Fibroblast of lung (primary cell): ENCODE measurements at regions not wholly inside any gene's neighbourhood (a gene's known extent, or its start where the extent isn't known, plus 50 kb on each side); places are given as distances from the start of the nearest gene placed in this dataset.
"Not testable (repeated sequence)": the region's sequence is repeated elsewhere in the genome, so short reads cannot be mapped to it uniquely, and the experiment has no call there.

ENCODE experiments used
- DNase-seq, 2 donors: peaks; one replicate each; pipeline versions ENCODE4 v3.0.0 to v3.0.0-alpha.2; 2010; ENCODE audit warnings: low read depth in 2 of 2
- H2AFZ ChIP-seq: 2 replicates; pipeline ENCODE4 v1.5.1; 2012; ENCODE audit warnings: low read length, control low read depth, inconsistent platforms
- H3K27ac ChIP-seq: 2 replicates; pipeline ENCODE4 v1.5.1; 2011; ENCODE audit warnings: low read length, control low read depth; ENCODE audit not compliant: insufficient read depth
- H3K27me3 ChIP-seq: 2 replicates; pipeline ENCODE4 v1.5.1; 2011; ENCODE audit warnings: mild to moderate bottlenecking, low read length; ENCODE audit not compliant: control insufficient read depth, insufficient read depth
- H3K36me3 ChIP-seq: 2 replicates; pipeline ENCODE4 v1.5.1; 2011; ENCODE audit warnings: low read length; ENCODE audit not compliant: control insufficient read depth, insufficient read depth
- H3K4me1 ChIP-seq: 2 replicates; pipeline ENCODE4 v1.5.1; 2011; ENCODE audit warnings: low read length; ENCODE audit not compliant: control insufficient read depth, insufficient read depth; ENCODE audit errors: extremely low read depth
- H3K4me2 ChIP-seq: 2 replicates; pipeline ENCODE4 v1.5.1; 2011; ENCODE audit warnings: low read length, control low read depth; ENCODE audit not compliant: insufficient read depth; ENCODE audit errors: extremely low read depth
- H3K4me3 ChIP-seq, 4 experiments: fragments of 200-600 bp in 1 of 4; sonication (generic) in 1 of 4; replicated peaks in 1 of 4; 2 replicates each; pipeline ENCODE4 v1.5.1; 2011 to 2016; ENCODE audit warnings: low read length in 4 of 4, low read depth in 3 of 4, mild to moderate bottlenecking in 3 of 4, control low read depth in 2 of 4, inconsistent platforms in 1 of 4, mixed read lengths in 1 of 4; ENCODE audit not compliant: insufficient read depth in 1 of 4; ENCODE audit errors: control extremely low read depth in 1 of 4
- H3K79me2 ChIP-seq: 2 replicates; pipeline ENCODE4 v1.5.1; 2012; ENCODE audit warnings: mild to moderate bottlenecking, low read length, inconsistent platforms; ENCODE audit not compliant: control insufficient read depth, insufficient read depth
- H3K9ac ChIP-seq: 2 replicates; pipeline ENCODE4 v1.5.1; 2011; ENCODE audit warnings: mild to moderate bottlenecking, low read length, control low read depth; ENCODE audit not compliant: insufficient read depth
- H3K9me3 ChIP-seq: 2 replicates; pipeline ENCODE4 v1.5.1; 2012; ENCODE audit warnings: low read depth, low read length; ENCODE audit not compliant: control insufficient read depth, insufficient read depth
- H4K20me1 ChIP-seq: 2 replicates; pipeline ENCODE4 v1.5.1; 2011; ENCODE audit warnings: low read length; ENCODE audit not compliant: control insufficient read depth, insufficient read depth; ENCODE audit errors: extremely low read depth
- EZH2 ChIP-seq: IDR thresholded peaks from 2 replicates; pipeline ENCODE4 v1.5.1; 2012; ENCODE audit warnings: low read length, control low read depth, mild to moderate bottlenecking; ENCODE audit errors: missing control alignments
- TF ChIP-seq, protein P1 (sequence below), 2 donors: IDR thresholded peaks in 1 of 2; conservative IDR thresholded peaks in 1 of 2; 1 replicate in 1 of 2; 2 replicates in 1 of 2; pipeline ENCODE4 v1.5.1; 2011 to 2012; ENCODE audit warnings: low read length in 2 of 2, control low read depth in 1 of 2, inconsistent platforms in 1 of 2, low read depth in 1 of 2, mild to moderate bottlenecking in 1 of 2

DNA sequence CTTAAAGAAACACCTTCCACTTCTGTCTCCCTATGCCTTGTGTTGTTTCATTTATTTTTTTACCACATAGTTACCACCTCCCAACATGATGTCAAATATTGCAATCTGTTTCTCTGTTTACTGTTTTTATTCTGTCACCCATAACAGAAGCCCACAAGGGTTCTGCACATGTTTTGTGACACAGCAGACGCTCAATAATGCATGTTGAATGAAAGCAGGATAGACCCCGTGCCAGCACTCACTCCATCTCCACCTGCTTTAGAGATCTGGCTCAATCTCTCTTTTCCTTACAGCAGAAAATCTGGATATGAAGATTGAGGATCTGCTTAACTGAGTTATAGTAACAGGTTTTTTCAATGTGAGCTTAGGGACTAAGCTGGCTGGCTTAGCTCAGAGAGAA, 116.8 kb upstream of the NUDT10 start:
- Histone ChIP-seq H3K9ac (no peak overlapping the region), H3K27me3 (no peaks in the 10 kb centered on the region), H3K79me2 (no peaks in the 10 kb centered on the region), H3K4me3 (no peak overlapping the region), H3K27ac (no peak overlapping the region), H3K9me3 (no peaks in the 10 kb centered on the region), H3K36me3 (no peaks in the 10 kb centered on the region), H4K20me1 (no peaks in the 10 kb centered on the region), H2AFZ (no peak overlapping the region), H3K4me2 (no peak overlapping the region), H3K4me1 (no peaks in the 10 kb centered on the region)
- no peak for TF ChIP-seq EZH2
- TF ChIP-seq, protein P1, sequence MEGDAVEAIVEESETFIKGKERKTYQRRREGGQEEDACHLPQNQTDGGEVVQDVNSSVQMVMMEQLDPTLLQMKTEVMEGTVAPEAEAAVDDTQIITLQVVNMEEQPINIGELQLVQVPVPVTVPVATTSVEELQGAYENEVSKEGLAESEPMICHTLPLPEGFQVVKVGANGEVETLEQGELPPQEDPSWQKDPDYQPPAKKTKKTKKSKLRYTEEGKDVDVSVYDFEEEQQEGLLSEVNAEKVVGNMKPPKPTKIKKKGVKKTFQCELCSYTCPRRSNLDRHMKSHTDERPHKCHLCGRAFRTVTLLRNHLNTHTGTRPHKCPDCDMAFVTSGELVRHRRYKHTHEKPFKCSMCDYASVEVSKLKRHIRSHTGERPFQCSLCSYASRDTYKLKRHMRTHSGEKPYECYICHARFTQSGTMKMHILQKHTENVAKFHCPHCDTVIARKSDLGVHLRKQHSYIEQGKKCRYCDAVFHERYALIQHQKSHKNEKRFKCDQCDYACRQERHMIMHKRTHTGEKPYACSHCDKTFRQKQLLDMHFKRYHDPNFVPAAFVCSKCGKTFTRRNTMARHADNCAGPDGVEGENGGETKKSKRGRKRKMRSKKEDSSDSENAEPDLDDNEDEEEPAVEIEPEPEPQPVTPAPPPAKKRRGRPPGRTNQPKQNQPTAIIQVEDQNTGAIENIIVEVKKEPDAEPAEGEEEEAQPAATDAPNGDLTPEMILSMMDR (conservative IDR thresholded peaks at IDR 0.05 in 1 of 2, IDR thresholded peaks at IDR 0.05 in 1 of 2; ENCODE audit: low read depth in 1 of 2, low read length in 2 of 2): no peak
- no peak for DNase-seq

DNA sequence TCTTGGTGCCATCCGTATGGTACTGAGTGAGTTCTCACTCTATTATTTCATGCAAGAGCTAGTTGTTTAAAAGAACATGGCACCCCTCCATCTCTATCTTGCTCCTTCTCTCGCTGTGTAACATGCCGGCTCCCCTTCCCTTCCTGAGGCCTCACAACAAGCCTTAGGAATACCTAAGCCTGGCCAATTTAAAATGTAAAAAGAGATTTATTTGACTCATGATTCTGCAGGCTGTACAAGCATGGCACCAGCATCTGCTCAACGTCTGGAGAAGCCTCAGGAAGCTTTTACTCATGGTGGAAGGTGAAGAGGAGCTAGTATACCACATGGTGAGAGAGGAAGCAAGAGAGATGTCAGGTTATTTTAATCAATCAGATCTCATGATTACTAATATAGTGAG, 90.4 kb upstream of the NUDT10 start:
- Histone ChIP-seq H3K9me3 (no peaks in the 10 kb centered on the region), H3K4me2 (no peak overlapping the region), H3K27ac (no peak overlapping the region), H3K79me2 (no peaks in the 10 kb centered on the region), H3K4me1 (no peaks in the 10 kb centered on the region), H4K20me1 (no peaks in the 10 kb centered on the region), H3K36me3 (no peaks in the 10 kb centered on the region), H3K4me3 (no peak overlapping the region), H2AFZ (no peak overlapping the region), H3K9ac (no peak overlapping the region), H3K27me3 (no peaks in the 10 kb centered on the region)
- no peak for DNase-seq
- no peak for TF ChIP-seq EZH2
- TF ChIP-seq, protein P1 (conservative IDR thresholded peaks at IDR 0.05 in 1 of 2, IDR thresholded peaks at IDR 0.05 in 1 of 2; ENCODE audit: low read depth in 1 of 2, low read length in 2 of 2): no peak

GRCh38 chrX:51257490-51257889, 75.1 kb upstream of the NUDT10 start:
- TF ChIP-seq, protein P1 (conservative IDR thresholded peaks at IDR 0.05 in 1 of 2, IDR thresholded peaks at IDR 0.05 in 1 of 2; ENCODE audit: low read depth in 1 of 2, low read length in 2 of 2): no peak
- no peak for TF ChIP-seq EZH2
- Histone ChIP-seq H4K20me1 (no peaks in the 10 kb centered on the region), H3K9ac (no peak overlapping the region)

GRCh38 chrX:51262271-51262670, 70.4 kb upstream of the NUDT10 start:
- not testable (repeated sequence) for H3K79me2 ChIP-seq, H3K9me3 ChIP-seq, H3K36me3 ChIP-seq, H3K27me3 ChIP-seq, H3K4me1 ChIP-seq, DNase-seq, H3K27ac ChIP-seq, H3K9ac ChIP-seq, H2AFZ ChIP-seq, H3K4me3 ChIP-seq, H3K4me2 ChIP-seq, H4K20me1 ChIP-seq

More at GRCh38 chrX:51257490-51257889, 75.1 kb upstream of the NUDT10 start:
- Histone ChIP-seq H3K4me1 (no peaks in the 10 kb centered on the region), H3K9me3 (no peaks in the 10 kb centered on the region), H2AFZ (no peak overlapping the region), H3K27ac (no peak overlapping the region), H3K27me3 (no peaks in the 10 kb centered on the region), H3K4me3 (no peak overlapping the region), H3K36me3 (no peaks in the 10 kb centered on the region), H3K4me2 (no peak overlapping the region), H3K79me2 (no peaks in the 10 kb centered on the region)
- DNase-seq: no peak
